KOPT-K1 (cell line): ENCODE measurements at regions not wholly inside any gene's neighbourhood (a gene's known extent, or its start where the extent isn't known, plus 50 kb on each side); places are given as distances from the start of the nearest gene placed in this dataset.
"Not testable (repeated sequence)": the region's sequence is repeated elsewhere in the genome, so short reads cannot be mapped to it uniquely, and the experiment has no call there.

Experiments used
- H3K27ac ChIP-seq: fragments of 200-600 bp; sonication (generic); 2 replicates; pipeline ENCODE4 v1.5.1; 2016; ENCODE audit warnings: antibody characterized with exemption, mild to moderate bottlenecking, low read depth, low read length; ENCODE audit not compliant: poor library complexity, severe bottlenecking
- H3K36me3 ChIP-seq: fragments of 200-600 bp; sonication (generic); 2 replicates; pipeline ENCODE4 v1.5.1; 2017; ENCODE audit warnings: antibody characterized with exemption, mild to moderate bottlenecking, low read length, moderate library complexity; ENCODE audit not compliant: insufficient read depth
- H3K9me3 ChIP-seq: fragments of 200-600 bp; sonication (generic); 2 replicates; pipeline ENCODE4 v1.5.1; 2017; ENCODE audit warnings: antibody characterized with exemption, low read length, mild to moderate bottlenecking; ENCODE audit not compliant: insufficient read depth, poor library complexity, severe bottlenecking

DNA sequence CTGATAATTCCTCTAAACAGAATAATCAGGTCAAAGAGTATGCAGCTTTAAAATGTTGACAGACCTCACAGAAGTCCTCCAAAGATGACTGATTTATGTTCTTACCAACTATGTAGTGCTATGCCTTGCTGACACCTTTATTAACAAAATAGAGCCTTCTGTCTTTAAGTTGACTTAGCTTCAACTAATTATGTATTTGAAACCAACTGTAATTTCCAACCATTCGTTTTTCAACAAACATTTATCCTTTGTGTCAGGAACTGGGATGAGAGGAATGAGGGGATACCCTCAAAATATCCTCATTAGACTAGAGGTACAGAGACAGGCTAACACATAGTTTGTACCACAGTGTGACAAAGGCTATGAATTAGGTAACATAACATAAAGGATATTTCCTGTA is 186.2 kb upstream of the ZNF217 start:
- no peaks in the 10 kb centered on the region for H3K9me3 ChIP-seq
- no peak overlapping the region for H3K27ac ChIP-seq

DNA sequence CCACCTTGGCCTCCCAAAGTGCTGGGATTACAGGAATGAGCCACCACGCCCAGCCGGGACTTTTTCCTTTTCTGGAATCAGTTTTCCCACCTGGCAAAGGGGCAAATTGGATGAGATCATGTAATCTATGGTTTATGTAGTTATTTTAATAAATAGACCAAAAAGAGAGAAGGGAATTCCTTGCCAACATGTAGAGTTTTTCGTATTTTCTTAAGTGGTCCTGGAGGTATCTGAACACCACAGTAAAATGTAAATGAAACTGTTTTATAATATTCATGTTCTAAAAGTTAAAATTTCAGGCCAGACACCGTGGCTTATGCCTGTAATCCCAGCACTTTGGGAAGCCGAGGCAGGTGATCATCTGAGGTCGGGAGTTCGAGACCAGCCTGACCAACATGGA is 185.1 kb upstream of the ZNF217 start:
- Histone ChIP-seq H3K9me3 (no peaks in the 10 kb centered on the region), H3K36me3 (no peaks in the 10 kb centered on the region), H3K27ac (no peak overlapping the region)

More for the DNA sequence above, 186.2 kb upstream of the ZNF217 start:
- H3K36me3 ChIP-seq: no peaks in the 10 kb centered on the region

DNA sequence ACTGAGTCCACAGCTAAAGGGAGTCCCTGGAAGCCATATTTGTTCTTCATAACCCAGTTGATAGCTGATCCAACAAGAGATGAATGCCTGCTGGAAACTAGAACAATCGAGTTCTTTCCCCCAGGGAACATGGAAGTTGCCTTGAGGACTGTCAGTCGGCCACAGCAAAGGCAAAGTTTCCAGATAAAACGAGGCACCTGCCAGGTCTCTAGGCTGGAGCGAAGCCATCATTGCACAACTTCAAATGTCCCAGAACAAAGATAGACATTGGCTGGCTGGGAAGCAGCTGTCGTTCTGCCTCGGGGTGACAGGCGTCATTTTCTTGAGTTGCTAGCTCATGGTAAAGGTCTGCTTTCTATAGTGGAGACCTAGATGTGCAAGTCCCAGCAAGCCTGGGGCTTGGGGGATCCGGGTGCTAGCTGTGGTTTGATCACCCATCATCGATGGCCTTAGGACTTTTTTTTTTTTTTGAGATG is 184.4 kb upstream of the ZNF217 start:
- H3K9me3 ChIP-seq: no peaks in the 10 kb centered on the region
- H3K27ac ChIP-seq: no peak overlapping the region
- H3K36me3 ChIP-seq: no peaks in the 10 kb centered on the region

DNA sequence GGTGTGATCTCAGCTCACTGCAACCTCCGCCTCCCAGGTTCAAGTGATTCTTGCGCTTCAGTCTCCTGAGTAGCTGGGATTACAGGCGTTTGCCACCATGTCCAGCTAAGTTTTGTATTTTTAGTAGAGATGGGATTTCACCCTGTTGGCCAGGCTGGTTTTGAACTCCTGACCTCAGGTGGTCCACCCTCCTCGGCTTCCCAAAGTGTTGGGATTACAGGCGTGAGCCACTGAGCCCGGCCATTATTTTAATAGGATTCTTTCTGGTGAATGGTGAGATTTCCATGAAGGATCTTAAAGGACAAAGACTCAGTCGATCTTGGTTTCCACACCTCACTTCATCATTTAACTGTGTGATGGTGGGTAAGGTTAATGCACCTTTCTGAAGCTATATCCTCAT is 183.8 kb upstream of the ZNF217 start:
- H3K9me3 ChIP-seq, H3K27ac ChIP-seq, H3K36me3 ChIP-seq: not testable (repeated sequence)

DNA sequence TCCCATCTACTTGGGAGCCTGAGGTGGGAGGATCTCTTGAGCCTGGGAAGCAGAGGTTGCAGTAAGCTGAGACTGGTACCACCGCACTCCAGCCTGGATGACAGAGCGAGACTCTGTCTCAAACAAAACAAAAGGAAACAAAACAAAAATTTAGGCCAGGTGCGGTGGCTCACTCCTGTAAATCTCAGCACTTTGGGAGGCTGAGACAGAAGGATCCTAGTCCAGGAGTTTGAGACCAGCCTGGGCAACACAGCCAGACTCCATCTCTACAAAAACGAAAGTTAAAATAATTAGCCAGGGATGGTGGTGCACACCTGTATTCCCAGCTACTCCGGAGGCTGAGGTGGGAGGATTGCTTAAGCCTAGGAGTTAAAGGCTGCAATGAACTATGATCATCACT is 183.2 kb upstream of the ZNF217 start:
- Histone ChIP-seq H3K27ac (no peak overlapping the region), H3K36me3 (no peaks in the 10 kb centered on the region), H3K9me3 (no peaks in the 10 kb centered on the region)

DNA sequence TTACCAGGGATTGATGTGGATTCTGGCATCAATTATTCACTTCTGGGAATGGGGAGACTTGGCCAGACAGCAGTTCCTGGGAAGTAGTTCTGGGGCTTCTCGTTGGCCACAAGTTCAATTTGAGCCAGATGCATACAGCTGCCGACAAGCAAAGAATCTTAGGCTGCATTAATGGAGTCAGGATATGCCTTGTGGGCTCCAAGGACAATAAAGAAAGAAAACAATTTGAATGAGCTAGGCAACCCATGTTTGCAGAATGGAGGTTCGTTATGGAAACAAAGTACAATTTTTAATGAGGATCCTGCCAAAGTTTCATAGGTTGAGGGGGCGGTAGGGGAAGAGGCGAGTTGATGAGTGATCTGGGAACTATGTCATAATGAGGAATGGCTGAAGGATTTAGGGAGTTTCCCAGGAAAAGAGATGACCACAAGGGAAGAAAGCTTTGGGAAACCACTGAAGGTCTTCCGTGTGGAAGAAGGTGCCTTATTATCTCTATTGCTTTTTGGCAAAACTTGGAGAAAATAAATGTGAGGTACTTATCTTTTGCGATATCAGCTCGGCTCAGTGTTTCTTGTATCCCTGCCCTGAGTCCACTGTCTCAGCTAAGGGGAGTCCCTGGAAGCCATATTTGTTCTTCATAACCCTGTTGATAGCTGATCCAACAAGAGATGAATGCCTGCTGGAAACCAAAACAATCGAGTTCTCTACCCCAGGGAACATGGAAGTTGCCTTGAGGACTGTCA is 181.0 kb upstream of the ZNF217 start:
- Histone ChIP-seq H3K36me3 (no peaks in the 10 kb centered on the region), H3K9me3 (no peaks in the 10 kb centered on the region), H3K27ac (no peak overlapping the region)

DNA sequence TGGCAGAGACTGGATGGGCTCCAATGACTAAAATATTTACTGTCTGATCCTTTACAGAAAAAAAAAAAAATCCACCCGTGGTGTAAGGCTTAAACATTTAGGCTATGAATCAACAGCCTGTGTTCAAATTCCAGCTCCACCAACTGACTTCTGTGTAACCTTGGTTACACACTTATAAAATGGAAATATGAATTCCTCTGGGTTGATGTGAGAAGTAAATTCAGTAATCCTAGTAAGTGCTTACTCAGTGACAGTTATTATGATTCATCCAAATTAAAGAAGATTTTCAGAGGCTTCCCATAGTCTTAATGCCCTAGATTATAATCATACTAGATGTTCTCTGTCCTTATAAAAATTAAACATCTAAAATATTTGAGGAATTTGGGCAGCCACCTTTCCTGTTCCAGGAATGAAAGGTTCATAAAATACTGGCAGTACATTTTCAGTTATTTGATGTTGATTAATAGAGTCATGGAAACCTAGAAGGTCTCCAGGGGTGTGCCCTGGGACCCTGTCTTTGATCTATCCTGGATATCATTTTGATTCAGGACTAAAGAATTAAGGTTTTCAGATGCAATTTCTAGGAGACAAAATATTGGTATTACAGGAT is 180.3 kb upstream of the ZNF217 start:
- no peak overlapping the region for H3K27ac ChIP-seq
- no peaks in the 10 kb centered on the region for H3K9me3 ChIP-seq

DNA sequence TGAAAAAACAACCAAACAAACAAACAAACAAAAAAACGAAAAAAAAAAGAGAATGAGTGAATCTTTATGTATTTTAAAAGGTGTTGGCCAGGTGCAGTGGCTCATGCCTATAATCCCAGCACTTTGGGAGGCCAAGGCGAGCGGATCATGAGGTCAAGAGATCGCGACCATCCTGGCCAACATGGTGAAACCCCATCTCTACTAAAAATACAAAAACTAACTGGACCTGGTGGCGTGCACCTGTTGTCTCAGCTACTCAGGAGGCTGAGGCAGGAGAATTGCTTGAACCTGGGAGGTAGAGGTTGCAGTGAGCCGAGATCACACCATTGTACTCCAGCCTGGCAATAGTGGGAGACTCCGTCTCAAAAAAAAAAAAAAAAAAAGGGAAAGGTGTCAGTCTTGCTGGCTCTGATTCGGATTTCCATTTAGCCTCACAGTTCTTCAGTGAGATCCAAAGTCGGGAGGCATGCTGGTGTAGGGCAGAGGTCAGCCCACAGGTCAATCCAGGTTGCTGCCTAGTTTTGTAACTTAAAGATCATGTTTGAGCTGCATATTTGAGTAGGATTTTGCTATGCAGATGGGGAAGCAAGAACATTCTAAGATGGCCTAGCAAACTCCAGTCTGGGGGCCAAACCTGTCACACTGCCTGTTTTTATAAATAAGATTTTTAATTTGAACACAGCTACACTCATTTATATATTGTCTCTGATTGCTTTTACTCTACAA is 179.6 kb upstream of the ZNF217 start:
- H3K9me3 ChIP-seq, H3K27ac ChIP-seq, H3K36me3 ChIP-seq: not testable (repeated sequence)

More for the DNA sequence above, 180.3 kb upstream of the ZNF217 start:
- H3K36me3 ChIP-seq: no peaks in the 10 kb centered on the region

DNA sequence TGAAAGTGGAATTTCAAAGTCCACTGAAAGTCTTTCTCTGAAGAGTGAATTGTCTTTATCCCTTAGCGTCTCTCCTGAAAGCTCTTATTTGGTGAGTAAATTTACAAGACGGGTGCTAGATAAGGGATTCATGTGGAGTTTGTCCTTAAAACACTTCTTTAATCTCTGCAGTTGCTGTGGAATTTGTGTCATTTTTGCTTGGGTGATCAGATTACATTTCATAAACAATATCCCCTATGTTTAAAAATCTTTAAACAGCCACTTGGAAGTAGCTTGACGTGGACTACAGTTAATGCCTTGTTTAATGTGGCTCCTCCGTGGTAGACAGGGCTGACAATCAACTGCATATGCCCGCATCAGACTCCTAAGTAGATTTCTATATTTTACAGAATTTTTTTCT is 175.4 kb upstream of the ZNF217 start:
- no peaks in the 10 kb centered on the region for H3K9me3 ChIP-seq
- no peaks in the 10 kb centered on the region for H3K36me3 ChIP-seq
- H3K27ac ChIP-seq: no peak overlapping the region

DNA sequence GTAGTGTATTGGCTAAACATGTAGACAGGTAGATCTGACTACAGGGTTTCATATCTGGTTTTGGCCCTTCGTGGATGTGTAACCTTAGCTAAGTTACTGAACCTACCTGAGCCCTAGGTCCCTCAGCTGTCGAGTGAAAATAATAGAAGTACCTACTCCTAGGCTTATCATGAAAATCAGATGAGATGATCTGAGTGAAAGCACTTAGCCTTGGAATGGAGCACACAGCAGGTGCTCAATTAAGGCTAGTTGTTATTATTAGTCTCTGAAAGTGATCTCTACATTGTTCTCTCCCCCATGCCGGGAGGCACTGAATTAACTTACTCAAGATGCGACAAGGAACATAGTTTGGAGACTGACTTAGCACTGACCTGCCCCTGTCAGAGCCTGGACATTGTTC is 174.7 kb upstream of the ZNF217 start:
- no peaks in the 10 kb centered on the region for H3K36me3 ChIP-seq
- no peak overlapping the region for H3K27ac ChIP-seq
- no peaks in the 10 kb centered on the region for H3K9me3 ChIP-seq

DNA sequence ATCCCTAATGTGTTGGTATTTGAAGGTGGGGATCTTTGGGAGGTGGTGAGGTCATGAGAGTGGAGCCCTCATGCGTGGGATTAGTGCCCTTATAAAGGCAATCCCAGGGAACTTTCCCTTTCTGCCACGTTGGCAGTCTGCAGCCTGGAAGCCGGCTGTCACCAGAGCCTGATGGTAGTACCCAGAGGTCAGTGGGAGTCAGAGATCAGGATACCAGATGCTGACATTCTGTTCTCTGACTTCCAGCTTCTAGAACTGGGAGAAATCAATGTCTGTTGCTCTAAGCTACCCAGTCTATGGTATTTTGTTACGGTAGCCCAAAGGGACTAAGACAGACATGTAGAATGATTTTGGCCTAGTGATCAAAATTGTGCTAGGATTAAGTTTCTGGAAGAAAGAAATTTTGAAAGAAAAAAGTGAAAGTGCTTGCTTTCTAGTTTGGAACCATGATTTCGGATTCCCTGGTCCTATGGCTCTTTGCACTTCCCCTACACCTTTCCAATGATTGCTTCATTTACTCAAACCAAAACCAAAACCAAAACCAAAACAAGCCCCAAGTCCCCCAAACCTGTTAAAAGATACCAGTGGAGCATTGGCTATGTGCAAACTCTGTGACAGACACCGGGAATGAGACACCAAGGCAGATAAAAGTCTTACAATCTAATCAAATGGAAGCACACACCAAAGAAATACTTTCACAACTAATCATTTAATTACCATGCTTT is 173.7 kb upstream of the ZNF217 start:
- Histone ChIP-seq H3K36me3 (no peaks in the 10 kb centered on the region), H3K9me3 (no peaks in the 10 kb centered on the region), H3K27ac (peak overlapping the region; percentile 35)

DNA sequence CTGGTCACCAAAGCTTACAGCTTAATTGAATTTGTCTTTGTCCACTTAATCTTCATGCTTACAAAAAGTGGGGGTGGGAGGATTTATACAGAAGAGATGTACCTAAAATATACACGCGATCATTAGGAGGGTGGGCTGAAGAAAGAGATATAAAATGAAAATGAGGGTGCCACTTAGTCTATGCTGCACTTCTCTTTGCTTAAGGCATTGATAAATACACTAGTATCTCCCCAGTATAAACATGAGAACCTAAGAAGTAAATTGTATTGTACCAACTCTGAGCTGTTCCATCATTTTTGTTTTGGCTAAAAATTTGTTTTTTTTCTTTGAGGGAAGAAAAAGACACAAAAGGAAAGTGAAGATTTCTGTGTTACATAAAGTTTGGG is 170.8 kb upstream of the ZNF217 start:
- Histone ChIP-seq H3K9me3 (no peaks in the 10 kb centered on the region), H3K36me3 (no peaks in the 10 kb centered on the region), H3K27ac (no peak overlapping the region)

DNA sequence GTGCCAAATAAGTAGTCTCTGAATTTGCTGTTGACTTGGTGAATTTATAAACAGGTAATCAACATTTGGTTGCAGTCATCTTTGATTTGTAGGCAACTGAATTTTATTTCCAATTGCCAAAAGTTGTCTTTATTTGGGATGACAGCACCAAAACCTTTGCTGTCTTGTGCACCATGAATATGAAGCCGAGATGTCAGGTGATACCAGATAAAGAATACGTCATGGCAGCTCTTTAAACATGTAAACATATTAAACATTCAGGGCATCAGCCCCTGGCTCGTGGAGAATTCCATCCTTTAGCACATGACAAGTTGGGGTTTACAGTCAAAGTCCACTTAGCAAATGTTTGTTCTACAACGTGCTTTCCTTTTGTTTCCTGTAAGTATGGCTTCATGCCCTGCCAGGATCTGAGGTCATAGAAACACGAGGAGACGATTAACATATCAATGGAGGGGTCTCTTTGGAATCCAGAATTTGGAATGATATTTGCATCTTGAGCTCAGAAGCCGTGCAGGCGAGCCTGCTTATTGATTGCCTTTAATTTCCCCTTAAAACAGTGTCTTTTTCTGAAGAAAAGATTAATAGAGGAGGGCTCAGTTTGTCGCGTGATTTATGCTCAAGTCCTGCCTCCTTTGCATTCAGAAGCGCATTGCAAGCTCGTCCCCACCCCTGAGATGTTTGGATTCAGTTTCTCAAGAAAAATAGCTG is 170.2 kb upstream of the ZNF217 start:
- Histone ChIP-seq H3K9me3 (no peaks in the 10 kb centered on the region), H3K36me3 (no peaks in the 10 kb centered on the region), H3K27ac (no peak overlapping the region)

DNA sequence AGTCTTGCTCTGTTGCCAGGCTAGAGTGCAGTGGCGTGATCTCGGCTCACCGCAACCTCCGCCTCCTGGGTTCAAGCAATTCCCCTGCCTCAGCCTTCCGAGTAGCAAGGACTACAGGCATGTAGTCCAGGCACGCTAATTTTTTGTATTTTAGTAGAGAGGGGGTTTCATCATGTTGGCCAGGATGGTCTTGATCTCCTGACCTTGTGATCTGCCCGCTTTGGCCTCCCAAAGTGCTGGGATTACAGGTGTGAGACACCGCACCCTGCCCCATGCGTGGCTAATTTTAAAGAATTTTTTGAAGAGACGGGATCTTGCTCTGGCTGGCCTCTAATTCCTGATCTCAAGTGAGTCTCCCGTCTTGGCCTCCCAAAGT is 168.8 kb upstream of the ZNF217 start:
- not testable (repeated sequence) for H3K27ac ChIP-seq, H3K9me3 ChIP-seq, H3K36me3 ChIP-seq

DNA sequence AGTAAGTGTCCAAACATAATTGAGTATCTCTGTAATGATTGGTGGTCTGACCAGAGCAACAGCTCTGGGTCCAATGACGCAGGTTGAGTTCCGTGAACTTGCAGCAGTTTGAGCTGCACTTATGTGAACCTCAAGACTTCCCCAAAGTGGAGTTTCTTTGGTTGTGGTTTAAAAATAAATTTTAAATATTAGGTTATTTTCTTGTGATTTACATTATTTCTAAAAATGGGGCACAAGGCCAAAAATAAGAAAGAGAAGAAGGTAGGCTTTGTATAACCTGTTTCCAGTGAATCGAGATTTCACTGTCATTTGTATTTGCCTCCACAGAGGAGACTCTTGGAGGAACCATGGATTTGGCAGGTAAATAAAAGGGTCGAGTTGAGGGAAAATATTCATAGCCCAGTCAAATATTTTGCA is 166.4 kb upstream of the ZNF217 start:
- H3K36me3 ChIP-seq: no peaks in the 10 kb centered on the region
- H3K27ac ChIP-seq: no peak overlapping the region
- no peaks in the 10 kb centered on the region for H3K9me3 ChIP-seq
